ENCODE measurements at regions not wholly inside any gene's neighbourhood (a gene's known extent, or its start where the extent isn't known, plus 50 kb on each side); places are given as distances from the start of the nearest gene placed in this dataset.

DNA sequence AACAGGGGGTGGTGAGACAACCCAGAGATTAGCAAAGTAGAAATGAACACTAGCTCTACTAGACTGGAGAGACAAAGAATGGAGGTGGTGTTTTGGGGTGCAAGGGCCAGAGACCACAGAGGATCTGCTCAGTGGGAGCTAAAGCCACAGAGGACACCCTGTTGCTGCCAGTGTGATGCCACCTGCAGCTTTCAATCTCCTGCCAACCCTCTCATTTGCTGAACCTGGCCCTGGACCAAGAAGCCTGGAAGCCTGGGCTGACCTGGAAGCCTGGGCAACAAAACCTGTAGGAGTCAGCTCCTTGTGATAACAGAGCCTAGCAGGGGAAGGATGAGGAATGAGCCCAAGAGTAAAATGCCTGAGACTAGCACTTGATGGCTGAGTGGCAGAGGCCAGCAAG is 81.1 kb upstream of the ADO start:
- TF ChIP-seq EZH2 (IDR thresholded peaks at IDR 0.05; ENCODE audit: insufficient read depth, poor library complexity, severe bottlenecking) (no peak), EZH2phosphoT487 (IDR thresholded peaks at IDR 0.05; ENCODE audit: insufficient read depth, low read depth) (no peak)

All from GM23248 (cell line).